WTC11 (cell line): ENCODE measurements at regions not wholly inside any gene's neighbourhood (a gene's known extent, or its start where the extent isn't known, plus 50 kb on each side); places are given as distances from the start of the nearest gene placed in this dataset.
"Not testable (repeated sequence)": the region's sequence is repeated elsewhere in the genome, so short reads cannot be mapped to it uniquely, and the experiment has no call there.

ENCODE experiments used
- ATAC-seq: fragments of 200-7000 bp; cut with Tn5 transposase; 2 replicates; pipeline ENCODE4 v1.10.0; 2021; ENCODE audit warnings: mild to moderate bottlenecking, moderate library complexity
- CTCF ChIA-PET: fragments of 300-600 bp; sonication (Branson Sonifier 250); formaldehyde crosslinking; loops from one replicate; lab custom pipeline; 2021; ENCODE audit warnings: antibody characterized with exemption; lab: Charles Lee
- POLR2A ChIA-PET: fragments of 350-600 bp; sonication (Branson Sonifier 250); formaldehyde crosslinking; loops from one replicate; lab custom pipeline; 2021; ENCODE audit warnings: antibody characterized with exemption; lab: Charles Lee
- DNase-seq: peaks from one replicate; pipeline ENCODE4 v3.0.0; 2021; ENCODE audit warnings: low spot score
- H3K27ac Mint-ChIP-seq: 2 replicates; pipeline ENCODE4 v1.8.0; 2021; ENCODE audit warnings: mixed read lengths
- H3K27me3 Mint-ChIP-seq: 2 replicates; pipeline ENCODE4 v1.8.0; 2021; ENCODE audit warnings: low read depth, mild to moderate bottlenecking, moderate library complexity, mixed read lengths
- H3K36me3 Mint-ChIP-seq: 2 replicates; pipeline ENCODE4 v1.8.0; 2021; ENCODE audit warnings: mixed read lengths
- H3K4me1 Mint-ChIP-seq: 2 replicates; pipeline ENCODE4 v1.8.0; 2022; ENCODE audit warnings: mixed read lengths
- H3K4me3 Mint-ChIP-seq: 2 replicates; pipeline ENCODE4 v1.8.0; 2021; ENCODE audit warnings: mild to moderate bottlenecking, moderate library complexity, mixed read lengths
- H3K9me3 Mint-ChIP-seq: 2 replicates; pipeline ENCODE4 v1.8.0; 2021; ENCODE audit warnings: mixed read lengths
- CREM ChIP-seq: sonication (generic); formaldehyde crosslinking; IDR thresholded peaks from 2 replicates; pipeline ENCODE4 v1.8.1; 2022; ENCODE audit warnings: mild to moderate bottlenecking, missing genetic modification reagents, moderate library complexity
- E2F1 ChIP-seq: sonication (generic); formaldehyde crosslinking; IDR thresholded peaks from 2 replicates; pipeline ENCODE4 v1.8.0; 2022; ENCODE audit warnings: mild to moderate bottlenecking, missing genetic modification reagents
- ETV6 ChIP-seq: sonication (generic); formaldehyde crosslinking; IDR thresholded peaks from 2 replicates; pipeline ENCODE4 v1.8.1; 2022; ENCODE audit warnings: mild to moderate bottlenecking, missing genetic modification reagents
- FOXK1 ChIP-seq: sonication (generic); formaldehyde crosslinking; IDR thresholded peaks from 2 replicates; pipeline ENCODE4 v1.8.0; 2022; ENCODE audit warnings: mild to moderate bottlenecking, moderate library complexity, missing genetic modification reagents
- FOXP1 ChIP-seq: sonication (generic); formaldehyde crosslinking; IDR thresholded peaks from 2 replicates; pipeline ENCODE4 v1.8.0; 2022; ENCODE audit warnings: missing genetic modification reagents, mild to moderate bottlenecking, moderate library complexity, borderline replicate concordance
- GRHL2 ChIP-seq: fragments of 250-450 bp; sonication (Bioruptor Pico); IDR thresholded peaks from 2 replicates; pipeline ENCODE4 v1.8.0; 2022; ENCODE audit warnings: mild to moderate bottlenecking, moderate library complexity; ENCODE audit not compliant: insufficient replicate concordance, severe bottlenecking
- IRF1 ChIP-seq: sonication (generic); formaldehyde crosslinking; IDR thresholded peaks from 2 replicates; pipeline ENCODE4 v1.8.0; 2023; ENCODE audit warnings: missing genetic modification reagents
- NR2C2 ChIP-seq: sonication (generic); formaldehyde crosslinking; IDR thresholded peaks from 2 replicates; pipeline ENCODE4 v1.8.0; 2022; ENCODE audit warnings: mild to moderate bottlenecking, missing genetic modification reagents
- RELA ChIP-seq: sonication (generic); formaldehyde crosslinking; IDR thresholded peaks from 2 replicates; pipeline ENCODE4 v1.8.1; 2022; ENCODE audit warnings: missing genetic modification reagents, mild to moderate bottlenecking, borderline replicate concordance
- ZBTB43 ChIP-seq: sonication (generic); formaldehyde crosslinking; IDR thresholded peaks from 2 replicates; pipeline ENCODE4 v1.8.1; 2023; ENCODE audit warnings: mild to moderate bottlenecking, missing genetic modification reagents
- ZSCAN18 ChIP-seq: fragments of 250-450 bp; sonication (Bioruptor Pico); IDR thresholded peaks from 2 replicates; pipeline ENCODE4 v2.1.2; 2022; ENCODE audit warnings: mild to moderate bottlenecking, moderate library complexity
- TF ChIP-seq, protein P1 (sequence below): fragments of 250-450 bp; sonication (Bioruptor Pico); IDR thresholded peaks from 2 replicates; pipeline ENCODE4 v1.8.0; 2021; ENCODE audit warnings: mild to moderate bottlenecking
- TF ChIP-seq, protein P2 (sequence below): sonication (generic); formaldehyde crosslinking; IDR thresholded peaks from 2 replicates; pipeline ENCODE4 v1.8.1; 2023; ENCODE audit warnings: mild to moderate bottlenecking, missing genetic modification reagents, moderate library complexity
- TF ChIP-seq, protein P3 (sequence below): fragments of 250-450 bp; sonication (Bioruptor Pico); IDR thresholded peaks from 2 replicates; pipeline ENCODE4 v1.9.0; 2021; ENCODE audit warnings: mild to moderate bottlenecking

GRCh38 chr10:15921423-15921945, 61.2 kb upstream of the MINDY3 start:
- DNase-seq, H3K4me1 Mint-ChIP-seq, CTCF ChIA-PET, ATAC-seq, H3K27me3 Mint-ChIP-seq, H3K27ac Mint-ChIP-seq, POLR2A ChIA-PET, H3K36me3 Mint-ChIP-seq: not testable (repeated sequence)
- Mint-ChIP-seq H3K9me3 (peaks cover 12% of the 10 kb centered on the region), H3K4me3 (peak overlapping the region; percentile 35)

GRCh38 chr10:15931376-15931775, 71.1 kb upstream of the MINDY3 start:
- H3K9me3 Mint-ChIP-seq, result peaks cover 13% of the 10 kb centered on the region
- CTCF ChIA-PET, result no interaction called here
- peaks cover 4% of the 10 kb centered on the region; the same call in 1 of the 2 replicates for H3K36me3 Mint-ChIP-seq
- ATAC-seq (no peak), DNase-seq (no peak)
- no peak overlapping the region for H3K4me3 Mint-ChIP-seq
- POLR2A ChIA-PET, result no interaction called here
- H3K27me3 Mint-ChIP-seq, result no peaks in the 10 kb centered on the region
- no peaks in the 10 kb centered on the region for H3K4me1 Mint-ChIP-seq
- no peak for TF ChIP-seq ZBTB43 (CRISPR knock-in tag)
- TF ChIP-seq ETV6 (CRISPR knock-in tag), result no peak
- TF ChIP-seq E2F1, result no peak
- no peak for TF ChIP-seq ZSCAN18 (CRISPR knock-in tag)
- no peak for TF ChIP-seq CREM
- TF ChIP-seq, protein P1, sequence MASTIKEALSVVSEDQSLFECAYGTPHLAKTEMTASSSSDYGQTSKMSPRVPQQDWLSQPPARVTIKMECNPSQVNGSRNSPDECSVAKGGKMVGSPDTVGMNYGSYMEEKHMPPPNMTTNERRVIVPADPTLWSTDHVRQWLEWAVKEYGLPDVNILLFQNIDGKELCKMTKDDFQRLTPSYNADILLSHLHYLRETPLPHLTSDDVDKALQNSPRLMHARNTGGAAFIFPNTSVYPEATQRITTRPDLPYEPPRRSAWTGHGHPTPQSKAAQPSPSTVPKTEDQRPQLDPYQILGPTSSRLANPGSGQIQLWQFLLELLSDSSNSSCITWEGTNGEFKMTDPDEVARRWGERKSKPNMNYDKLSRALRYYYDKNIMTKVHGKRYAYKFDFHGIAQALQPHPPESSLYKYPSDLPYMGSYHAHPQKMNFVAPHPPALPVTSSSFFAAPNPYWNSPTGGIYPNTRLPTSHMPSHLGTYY, result no peak
- TF ChIP-seq, protein P2, sequence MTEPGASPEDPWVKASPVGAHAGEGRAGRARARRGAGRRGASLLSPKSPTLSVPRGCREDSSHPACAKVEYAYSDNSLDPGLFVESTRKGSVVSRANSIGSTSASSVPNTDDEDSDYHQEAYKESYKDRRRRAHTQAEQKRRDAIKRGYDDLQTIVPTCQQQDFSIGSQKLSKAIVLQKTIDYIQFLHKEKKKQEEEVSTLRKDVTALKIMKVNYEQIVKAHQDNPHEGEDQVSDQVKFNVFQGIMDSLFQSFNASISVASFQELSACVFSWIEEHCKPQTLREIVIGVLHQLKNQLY (CRISPR knock-in tag), result no peak
- TF ChIP-seq RELA (CRISPR knock-in tag), result no peak
- TF ChIP-seq, protein P3, sequence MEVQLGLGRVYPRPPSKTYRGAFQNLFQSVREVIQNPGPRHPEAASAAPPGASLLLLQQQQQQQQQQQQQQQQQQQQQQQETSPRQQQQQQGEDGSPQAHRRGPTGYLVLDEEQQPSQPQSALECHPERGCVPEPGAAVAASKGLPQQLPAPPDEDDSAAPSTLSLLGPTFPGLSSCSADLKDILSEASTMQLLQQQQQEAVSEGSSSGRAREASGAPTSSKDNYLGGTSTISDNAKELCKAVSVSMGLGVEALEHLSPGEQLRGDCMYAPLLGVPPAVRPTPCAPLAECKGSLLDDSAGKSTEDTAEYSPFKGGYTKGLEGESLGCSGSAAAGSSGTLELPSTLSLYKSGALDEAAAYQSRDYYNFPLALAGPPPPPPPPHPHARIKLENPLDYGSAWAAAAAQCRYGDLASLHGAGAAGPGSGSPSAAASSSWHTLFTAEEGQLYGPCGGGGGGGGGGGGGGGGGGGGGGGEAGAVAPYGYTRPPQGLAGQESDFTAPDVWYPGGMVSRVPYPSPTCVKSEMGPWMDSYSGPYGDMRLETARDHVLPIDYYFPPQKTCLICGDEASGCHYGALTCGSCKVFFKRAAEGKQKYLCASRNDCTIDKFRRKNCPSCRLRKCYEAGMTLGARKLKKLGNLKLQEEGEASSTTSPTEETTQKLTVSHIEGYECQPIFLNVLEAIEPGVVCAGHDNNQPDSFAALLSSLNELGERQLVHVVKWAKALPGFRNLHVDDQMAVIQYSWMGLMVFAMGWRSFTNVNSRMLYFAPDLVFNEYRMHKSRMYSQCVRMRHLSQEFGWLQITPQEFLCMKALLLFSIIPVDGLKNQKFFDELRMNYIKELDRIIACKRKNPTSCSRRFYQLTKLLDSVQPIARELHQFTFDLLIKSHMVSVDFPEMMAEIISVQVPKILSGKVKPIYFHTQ (CRISPR knock-in tag), result no peak
- TF ChIP-seq FOXP1 (CRISPR knock-in tag), result no peak
- TF ChIP-seq NR2C2, result no peak
- no peak for TF ChIP-seq GRHL2 (CRISPR knock-in tag)
- no peak for TF ChIP-seq FOXK1 (CRISPR knock-in tag)
- no peak for TF ChIP-seq IRF1
- no peak overlapping the region for H3K27ac Mint-ChIP-seq

GRCh38 chr10:15939543-15939942, 79.2 kb upstream of the MINDY3 start:
- H3K4me1 Mint-ChIP-seq, ATAC-seq, POLR2A ChIA-PET, H3K27ac Mint-ChIP-seq, H3K4me3 Mint-ChIP-seq, DNase-seq, H3K36me3 Mint-ChIP-seq, H3K27me3 Mint-ChIP-seq, H3K9me3 Mint-ChIP-seq: not testable (repeated sequence)
- CTCF ChIA-PET, result interaction anchor here (0.6 kb wide), 1 partner anchor 17 kb away, joined by 3 read pairs; no protein-coding TSS in a partner anchor
